Lung (tissue), 11 donors: ENCODE measurements at regions not wholly inside any gene's neighbourhood (a gene's known extent, or its start where the extent isn't known, plus 50 kb on each side); places are given as distances from the start of the nearest gene placed in this dataset.

Source experiments
- ATAC-seq: fragments of 200-7000 bp; cut with Tn5 transposase; one replicate; pipeline ENCODE4 v1.9.1; 2020; ENCODE audit warnings: moderate number of reproducible peaks; ENCODE audit not compliant: insufficient read depth, low FRiP score
- DNase-seq, 3 donors: peaks; one replicate each; pipeline ENCODE4 v3.0.0-alpha.2; 2013 to 2017
- H3K27ac ChIP-seq, 2 donors: one replicate each; pipeline ENCODE4 v1.5.1; 2013; ENCODE audit warnings: mild to moderate bottlenecking in 2 of 2, moderate library complexity in 2 of 2, control low read depth in 1 of 2, inconsistent platforms in 1 of 2, low read depth in 1 of 2, low read length in 1 of 2
- H3K27me3 ChIP-seq, 3 donors: one replicate each; pipeline ENCODE4 v1.5.1; 2013; ENCODE audit warnings: low read length in 2 of 3; ENCODE audit not compliant: control insufficient read depth in 3 of 3, insufficient read depth in 3 of 3
- H3K36me3 ChIP-seq, 4 donors: one replicate each; pipeline ENCODE4 v1.5.1; 2013; ENCODE audit warnings: low read length in 4 of 4, mild to moderate bottlenecking in 1 of 4, moderate library complexity in 1 of 4; ENCODE audit not compliant: control insufficient read depth in 4 of 4, insufficient read depth in 4 of 4
- H3K4me1 ChIP-seq, 5 donors: one replicate each; pipeline ENCODE4 v1.5.1; 2013; ENCODE audit warnings: low read length in 5 of 5, mild to moderate bottlenecking in 2 of 5, moderate library complexity in 1 of 5; ENCODE audit not compliant: control insufficient read depth in 5 of 5, insufficient read depth in 5 of 5
- H3K4me3 ChIP-seq: one replicate; pipeline ENCODE4 v1.5.1; 2013; ENCODE audit warnings: mild to moderate bottlenecking, control low read depth, moderate library complexity
- H3K9ac ChIP-seq, 2 donors: one replicate each; pipeline ENCODE4 v1.5.1; 2013; ENCODE audit warnings: low read length in 2 of 2, control low read depth in 1 of 2; ENCODE audit not compliant: insufficient read depth in 1 of 2
- H3K9me3 ChIP-seq, 4 donors: one replicate each; pipeline ENCODE4 v1.5.1; 2013; ENCODE audit warnings: low read length in 3 of 4, mild to moderate bottlenecking in 1 of 4, moderate library complexity in 1 of 4; ENCODE audit not compliant: control insufficient read depth in 4 of 4, insufficient read depth in 3 of 4
- WGBS, 2 donors: extraction: QIAGEN DNeasy Blood & Tissue Kit; methylation state at CpG; one replicate each; pipeline ENCODE4 v1.1.7; 2013; 5-methylcytosine and 5-hydroxymethylcytosine counted together
- TF ChIP-seq, protein P1 (sequence below): IDR thresholded peaks from 2 replicates; pipeline ENCODE4 v1.5.1; 2012; ENCODE audit warnings: mild to moderate bottlenecking; ENCODE audit errors: control extremely low read depth, extremely low read depth
- donor health status: control.
- donor health status: control.
- donor health status: Bipolar disorder and iron deficiency.
- donor health status: healthy.
- donor health status: DM: yes; HTN: yes; CAD: no.

DNA sequence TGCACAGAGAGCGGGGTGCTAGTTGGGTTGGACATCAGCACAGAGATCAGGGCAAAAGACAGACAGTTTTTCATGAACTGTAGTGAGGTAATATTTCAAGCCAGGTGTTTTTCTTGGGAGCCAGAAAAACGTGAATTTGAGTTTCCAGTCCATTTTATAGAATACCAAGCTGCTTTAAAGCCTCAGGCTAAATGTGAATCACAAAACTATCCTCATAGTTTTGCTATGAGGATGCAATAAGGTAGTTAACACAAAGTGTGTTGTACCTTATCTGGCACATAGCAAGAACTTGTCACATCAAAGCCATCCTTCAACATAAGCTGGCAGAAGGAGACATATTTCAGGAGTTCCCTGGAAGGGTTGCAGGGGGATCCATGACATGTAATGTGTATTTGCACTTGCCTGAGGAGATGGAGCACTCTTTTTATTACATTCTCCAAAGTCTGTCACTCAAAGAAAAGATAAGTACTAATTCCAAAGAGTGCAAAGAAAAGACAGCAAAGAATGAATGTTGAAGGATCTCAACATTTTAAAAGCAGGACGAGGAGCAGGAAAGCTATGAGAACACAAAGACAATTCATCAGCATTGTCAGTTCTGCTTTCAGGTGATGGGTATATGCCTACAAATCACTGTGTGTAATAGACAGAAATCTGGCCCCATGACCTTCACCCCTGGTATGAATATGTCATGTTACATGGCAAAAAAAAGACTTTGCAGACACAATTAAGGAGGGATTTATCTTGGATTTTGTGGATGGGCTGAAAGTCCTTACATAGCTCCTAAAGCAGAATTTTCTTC is 1046.4 kb downstream of the NTRK3 start:
- Histone ChIP-seq H3K4me1 (peaks cover 0 to 4% (median 0%) of the 10 kb centered on the region in 5 donors), H3K27ac (no peak overlapping the region), H3K36me3 (no peaks in the 10 kb centered on the region), H3K27me3 (no peaks in the 10 kb centered on the region), H3K4me3 (no peak overlapping the region), H3K9me3 (no peaks in the 10 kb centered on the region), H3K9ac (no peak overlapping the region)
- no peak for ATAC-seq
- TF ChIP-seq, protein P1, sequence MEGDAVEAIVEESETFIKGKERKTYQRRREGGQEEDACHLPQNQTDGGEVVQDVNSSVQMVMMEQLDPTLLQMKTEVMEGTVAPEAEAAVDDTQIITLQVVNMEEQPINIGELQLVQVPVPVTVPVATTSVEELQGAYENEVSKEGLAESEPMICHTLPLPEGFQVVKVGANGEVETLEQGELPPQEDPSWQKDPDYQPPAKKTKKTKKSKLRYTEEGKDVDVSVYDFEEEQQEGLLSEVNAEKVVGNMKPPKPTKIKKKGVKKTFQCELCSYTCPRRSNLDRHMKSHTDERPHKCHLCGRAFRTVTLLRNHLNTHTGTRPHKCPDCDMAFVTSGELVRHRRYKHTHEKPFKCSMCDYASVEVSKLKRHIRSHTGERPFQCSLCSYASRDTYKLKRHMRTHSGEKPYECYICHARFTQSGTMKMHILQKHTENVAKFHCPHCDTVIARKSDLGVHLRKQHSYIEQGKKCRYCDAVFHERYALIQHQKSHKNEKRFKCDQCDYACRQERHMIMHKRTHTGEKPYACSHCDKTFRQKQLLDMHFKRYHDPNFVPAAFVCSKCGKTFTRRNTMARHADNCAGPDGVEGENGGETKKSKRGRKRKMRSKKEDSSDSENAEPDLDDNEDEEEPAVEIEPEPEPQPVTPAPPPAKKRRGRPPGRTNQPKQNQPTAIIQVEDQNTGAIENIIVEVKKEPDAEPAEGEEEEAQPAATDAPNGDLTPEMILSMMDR, result no peak
- no peak for DNase-seq
- 46 to 53% methylated on average over 3 of the region's 3 CpGs for WGBS, 2 donors

DNA sequence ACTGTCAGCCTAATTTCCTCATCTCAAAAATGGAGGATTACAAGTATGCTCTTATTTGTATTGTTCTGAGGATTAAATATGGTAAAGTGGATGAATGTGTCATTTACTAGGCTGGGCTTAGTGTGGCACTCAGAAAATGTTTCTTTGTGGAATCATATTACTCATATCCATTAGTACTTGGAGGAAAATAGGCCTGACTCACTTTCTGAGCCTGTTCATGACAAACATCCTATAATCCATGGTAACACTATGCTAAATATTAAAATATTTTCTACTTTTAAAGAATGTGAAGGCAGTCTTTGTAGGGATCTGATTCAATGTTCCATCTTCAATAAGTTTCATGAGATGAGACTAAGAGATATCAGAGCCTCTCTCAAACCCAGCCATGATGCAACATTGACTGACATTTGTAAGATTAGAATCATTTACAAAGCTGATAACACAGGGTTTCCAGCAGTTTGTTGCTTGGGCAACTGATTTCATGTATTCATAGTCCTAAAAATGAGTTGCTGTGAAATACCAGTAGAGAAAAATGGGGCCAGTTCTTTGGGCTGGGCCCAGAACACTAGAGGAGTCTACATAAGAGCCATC is 1048.5 kb downstream of the NTRK3 start:
- ATAC-seq, result no peak
- TF ChIP-seq, protein P1, result no peak
- Histone ChIP-seq H3K4me3 (no peak overlapping the region), H3K27me3 (no peaks in the 10 kb centered on the region), H3K27ac (no peak overlapping the region), H3K36me3 (no peaks in the 10 kb centered on the region), H3K9ac (no peak overlapping the region), H3K4me1 (no peaks in the 10 kb centered on the region), H3K9me3 (no peaks in the 10 kb centered on the region)
- no peak for DNase-seq

DNA sequence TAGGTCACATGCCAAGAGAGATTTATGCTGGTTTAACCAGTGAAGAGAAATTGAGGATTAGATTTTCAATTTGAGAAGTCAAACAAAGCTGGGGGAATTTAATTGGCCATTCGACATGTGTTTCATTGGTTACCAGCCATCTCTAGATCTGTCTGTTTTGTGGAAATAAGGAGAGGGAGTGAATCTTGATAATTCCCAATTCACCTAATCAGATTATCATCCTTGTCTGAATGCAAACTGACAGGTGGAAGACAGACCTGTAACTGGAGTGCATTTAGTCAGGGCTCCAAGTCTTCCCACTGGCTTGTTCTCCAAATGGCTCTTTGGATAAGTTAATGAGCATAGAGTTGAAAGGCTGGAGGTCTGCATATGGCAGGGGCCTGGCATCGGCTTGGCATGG is 1049.3 kb downstream of the NTRK3 start:
- TF ChIP-seq, protein P1, result no peak
- DNase-seq (no peak), ATAC-seq (no peak)
- no peaks in the 10 kb centered on the region for H3K36me3 ChIP-seq
- H3K27me3 ChIP-seq, result no peaks in the 10 kb centered on the region
- no peak overlapping the region for H3K27ac ChIP-seq
- H3K9ac ChIP-seq, result no peak overlapping the region
- no peak overlapping the region for H3K4me3 ChIP-seq
- H3K4me1 ChIP-seq, result no peaks in the 10 kb centered on the region
- no peaks in the 10 kb centered on the region for H3K9me3 ChIP-seq
- 91 to 92% methylated on average over 2 of the region's 2 CpGs for WGBS, 2 donors
